ENCODE measurements at regions not wholly inside any gene's neighbourhood (a gene's known extent, or its start where the extent isn't known, plus 50 kb on each side); places are given as distances from the start of the nearest gene placed in this dataset.

DNA sequence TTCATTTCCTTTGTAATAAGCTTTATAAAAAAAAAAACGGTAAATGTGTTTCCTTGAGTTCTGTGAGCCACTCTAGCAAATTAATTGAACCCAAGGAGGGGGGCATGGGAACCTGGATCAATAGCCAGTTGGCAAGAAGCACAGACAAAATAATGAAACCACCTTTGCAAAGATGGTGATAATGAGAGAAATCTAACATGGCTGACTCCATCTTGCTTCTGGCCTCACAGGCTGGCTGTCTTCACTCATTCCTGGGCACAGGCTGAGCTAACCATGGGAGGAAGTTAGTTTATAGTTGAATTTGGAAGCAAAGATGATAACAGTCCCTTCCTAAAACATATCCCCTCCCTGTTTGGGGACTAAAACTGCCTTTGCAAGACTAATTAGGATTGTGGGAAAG is 95.1 kb downstream of the B3GNT2 start:
- H3K9ac ChIP-seq (ENCODE audit: low read depth in 1 of 2, low read length in 2 of 2) = no peak overlapping the region
- whole genome bisulfite sequencing = 91% methylated on average over 1 of the region's 1 CpG
- H3K4me1 ChIP-seq (ENCODE audit: control insufficient read depth in 4 of 4, insufficient read depth in 4 of 4, low read length in 3 of 4) = peaks cover 9 to 30% (median 26%) of the 10 kb centered on the region in 4 donors
- TF ChIP-seq, protein P1, sequence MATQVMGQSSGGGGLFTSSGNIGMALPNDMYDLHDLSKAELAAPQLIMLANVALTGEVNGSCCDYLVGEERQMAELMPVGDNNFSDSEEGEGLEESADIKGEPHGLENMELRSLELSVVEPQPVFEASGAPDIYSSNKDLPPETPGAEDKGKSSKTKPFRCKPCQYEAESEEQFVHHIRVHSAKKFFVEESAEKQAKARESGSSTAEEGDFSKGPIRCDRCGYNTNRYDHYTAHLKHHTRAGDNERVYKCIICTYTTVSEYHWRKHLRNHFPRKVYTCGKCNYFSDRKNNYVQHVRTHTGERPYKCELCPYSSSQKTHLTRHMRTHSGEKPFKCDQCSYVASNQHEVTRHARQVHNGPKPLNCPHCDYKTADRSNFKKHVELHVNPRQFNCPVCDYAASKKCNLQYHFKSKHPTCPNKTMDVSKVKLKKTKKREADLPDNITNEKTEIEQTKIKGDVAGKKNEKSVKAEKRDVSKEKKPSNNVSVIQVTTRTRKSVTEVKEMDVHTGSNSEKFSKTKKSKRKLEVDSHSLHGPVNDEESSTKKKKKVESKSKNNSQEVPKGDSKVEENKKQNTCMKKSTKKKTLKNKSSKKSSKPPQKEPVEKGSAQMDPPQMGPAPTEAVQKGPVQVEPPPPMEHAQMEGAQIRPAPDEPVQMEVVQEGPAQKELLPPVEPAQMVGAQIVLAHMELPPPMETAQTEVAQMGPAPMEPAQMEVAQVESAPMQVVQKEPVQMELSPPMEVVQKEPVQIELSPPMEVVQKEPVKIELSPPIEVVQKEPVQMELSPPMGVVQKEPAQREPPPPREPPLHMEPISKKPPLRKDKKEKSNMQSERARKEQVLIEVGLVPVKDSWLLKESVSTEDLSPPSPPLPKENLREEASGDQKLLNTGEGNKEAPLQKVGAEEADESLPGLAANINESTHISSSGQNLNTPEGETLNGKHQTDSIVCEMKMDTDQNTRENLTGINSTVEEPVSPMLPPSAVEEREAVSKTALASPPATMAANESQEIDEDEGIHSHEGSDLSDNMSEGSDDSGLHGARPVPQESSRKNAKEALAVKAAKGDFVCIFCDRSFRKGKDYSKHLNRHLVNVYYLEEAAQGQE (IDR thresholded peaks at IDR 0.05) = no peak
- TF ChIP-seq FOXA1 (IDR thresholded peaks at IDR 0.05) (no peak), RAD21 (IDR thresholded peaks at IDR 0.05) (no peak), HNF4A (conservative IDR thresholded peaks at IDR 0.05) (no peak), SP1 (IDR thresholded peaks at IDR 0.05) (no peak), GABPA (IDR thresholded peaks at IDR 0.05 in 1 of 2, conservative IDR thresholded peaks at IDR 0.05 in 1 of 2) (no peak), YY1 (IDR thresholded peaks at IDR 0.05) (no peak)
- TF ChIP-seq, protein P2, sequence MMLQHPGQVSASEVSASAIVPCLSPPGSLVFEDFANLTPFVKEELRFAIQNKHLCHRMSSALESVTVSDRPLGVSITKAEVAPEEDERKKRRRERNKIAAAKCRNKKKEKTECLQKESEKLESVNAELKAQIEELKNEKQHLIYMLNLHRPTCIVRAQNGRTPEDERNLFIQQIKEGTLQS (IDR thresholded peaks at IDR 0.05) = no peak
- TF ChIP-seq, protein P3, sequence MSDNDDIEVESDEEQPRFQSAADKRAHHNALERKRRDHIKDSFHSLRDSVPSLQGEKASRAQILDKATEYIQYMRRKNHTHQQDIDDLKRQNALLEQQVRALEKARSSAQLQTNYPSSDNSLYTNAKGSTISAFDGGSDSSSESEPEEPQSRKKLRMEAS (IDR thresholded peaks at IDR 0.05) = no peak
- H3K27me3 ChIP-seq (ENCODE audit: control insufficient read depth in 4 of 4, insufficient read depth in 4 of 4, low read length in 3 of 4) = no peaks in the 10 kb centered on the region
- DNase-seq (ENCODE audit: low spot score) = no peak
- no peaks in the 10 kb centered on the region for H3K36me3 ChIP-seq (ENCODE audit: control insufficient read depth in 4 of 4, insufficient read depth in 3 of 4, low read depth in 1 of 4, low read length in 3 of 4)
- H3K27ac ChIP-seq (ENCODE audit: low read depth in 1 of 2, low read length in 2 of 2) = no peak overlapping the region
- no peak overlapping the region for H3K4me3 ChIP-seq (ENCODE audit: low read depth in 1 of 3, low read length in 3 of 3)
- no peaks in the 10 kb centered on the region for H3K9me3 ChIP-seq (ENCODE audit: control insufficient read depth in 4 of 4, low read length in 3 of 4)

DNA sequence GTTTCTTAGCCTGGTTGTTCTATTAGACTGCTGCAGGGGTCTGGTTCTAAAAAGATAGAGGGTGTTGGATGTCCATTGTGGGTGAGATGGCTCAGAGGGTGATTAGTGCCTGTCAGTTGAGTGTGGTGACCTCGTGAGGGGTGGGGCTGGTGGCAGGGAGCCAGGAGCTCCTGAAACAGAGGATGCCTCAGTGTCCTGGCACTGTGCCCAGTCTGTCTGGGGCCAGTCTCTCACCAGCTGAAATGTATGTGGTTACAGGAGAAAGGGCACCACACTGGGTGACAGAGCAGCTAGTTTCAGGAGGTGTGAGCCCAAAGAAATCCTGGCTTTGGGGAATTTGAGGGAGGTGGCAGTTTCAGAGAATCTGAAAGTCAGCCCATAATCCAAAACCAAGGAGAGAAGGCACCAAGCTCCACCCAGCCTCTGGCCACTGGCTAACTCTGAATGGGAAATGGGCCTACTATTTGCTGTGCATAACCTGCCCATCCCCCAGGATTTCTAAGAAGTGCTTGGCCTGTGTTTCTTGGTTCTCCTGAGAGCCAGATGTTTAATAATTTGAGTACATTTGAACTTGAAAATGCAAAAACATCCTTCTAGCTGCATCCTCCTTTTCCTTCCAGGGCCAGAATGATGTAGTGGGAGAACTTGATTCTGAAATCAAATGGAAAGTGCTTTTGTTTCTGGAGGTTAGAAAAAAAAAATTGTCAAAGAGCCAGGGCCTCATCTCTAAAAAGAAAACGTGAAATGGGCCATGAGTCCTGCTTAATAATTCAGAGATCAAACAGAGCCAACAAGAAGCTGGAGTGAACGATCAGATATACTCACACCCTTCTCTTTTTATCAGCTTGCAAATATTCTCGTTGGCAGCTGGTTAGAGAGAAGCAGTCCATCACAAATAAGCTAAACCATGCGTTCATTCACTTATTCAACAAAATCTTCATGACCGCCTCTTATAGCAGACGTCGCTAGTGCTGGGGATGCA is 92.3 kb downstream of the B3GNT2 start:
- H3K27me3 ChIP-seq (ENCODE audit: control insufficient read depth in 4 of 4, insufficient read depth in 4 of 4, low read length in 3 of 4) = no peaks in the 10 kb centered on the region
- H3K4me1 ChIP-seq (ENCODE audit: control insufficient read depth in 4 of 4, insufficient read depth in 4 of 4, low read length in 3 of 4) = peaks cover 4 to 20% (median 16%) of the 10 kb centered on the region in 4 donors
- 83% methylated on average over 8 of the region's 8 CpGs for WGBS
- H3K27ac ChIP-seq (ENCODE audit: low read depth in 1 of 2, low read length in 2 of 2) = no peak overlapping the region
- no peaks in the 10 kb centered on the region for H3K36me3 ChIP-seq (ENCODE audit: control insufficient read depth in 4 of 4, insufficient read depth in 3 of 4, low read depth in 1 of 4, low read length in 3 of 4)
- H3K9me3 ChIP-seq (ENCODE audit: control insufficient read depth in 4 of 4, low read length in 3 of 4) = peaks cover 3 to 9% (median 4%) of the 10 kb centered on the region in 4 donors
- H3K4me3 ChIP-seq (ENCODE audit: low read depth in 1 of 3, low read length in 3 of 3) = no peak overlapping the region
- no peak for TF ChIP-seq GABPA (IDR thresholded peaks at IDR 0.05 in 1 of 2, conservative IDR thresholded peaks at IDR 0.05 in 1 of 2)
- DNase-seq (ENCODE audit: low spot score) = peak; percentile 95
- no peak overlapping the region for H3K9ac ChIP-seq (ENCODE audit: low read depth in 1 of 2, low read length in 2 of 2)

DNA sequence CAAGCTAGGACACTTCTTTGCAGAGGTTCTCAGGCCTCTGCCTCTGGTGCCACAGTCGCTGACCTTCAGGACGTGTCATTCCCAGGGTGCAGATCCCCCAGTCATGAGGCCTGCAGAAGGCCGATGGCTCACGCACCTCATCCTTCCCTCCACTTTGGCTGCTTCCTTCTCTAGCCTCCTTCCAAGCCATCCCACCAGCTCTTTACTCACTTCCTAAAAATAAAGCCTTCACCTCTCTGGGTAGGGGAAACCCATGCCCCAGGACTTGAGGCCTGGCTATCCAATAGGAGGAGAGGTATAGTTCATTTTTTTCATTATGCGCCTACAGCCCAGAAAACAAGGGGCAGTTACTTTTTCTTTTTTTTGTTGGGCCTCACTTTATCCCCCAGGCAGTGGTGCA is 91.4 kb downstream of the B3GNT2 start:
- H3K27me3 ChIP-seq (ENCODE audit: control insufficient read depth in 4 of 4, insufficient read depth in 4 of 4, low read length in 3 of 4) = no peaks in the 10 kb centered on the region
- no peaks in the 10 kb centered on the region for H3K36me3 ChIP-seq (ENCODE audit: control insufficient read depth in 4 of 4, insufficient read depth in 3 of 4, low read depth in 1 of 4, low read length in 3 of 4)
- no peak for TF ChIP-seq FOXA1 (IDR thresholded peaks at IDR 0.05)
- TF ChIP-seq, protein P3 (IDR thresholded peaks at IDR 0.05) = no peak
- no peak for TF ChIP-seq YY1 (IDR thresholded peaks at IDR 0.05)
- no peak for TF ChIP-seq EGR1 (IDR thresholded peaks at IDR 0.05; ENCODE audit: low read depth in 2 of 2)
- TF ChIP-seq RAD21 (IDR thresholded peaks at IDR 0.05) = no peak
- no peak for TF ChIP-seq RXRA (IDR thresholded peaks at IDR 0.05)
- TF ChIP-seq NR2F2 (IDR thresholded peaks at IDR 0.05) = no peak
- TF ChIP-seq SP1 (IDR thresholded peaks at IDR 0.05) = no peak
- no peak for TF ChIP-seq JUND (IDR thresholded peaks at IDR 0.05)
- no peak for TF ChIP-seq TAF1 (conservative IDR thresholded peaks at IDR 0.05)
- TF ChIP-seq, protein P4, sequence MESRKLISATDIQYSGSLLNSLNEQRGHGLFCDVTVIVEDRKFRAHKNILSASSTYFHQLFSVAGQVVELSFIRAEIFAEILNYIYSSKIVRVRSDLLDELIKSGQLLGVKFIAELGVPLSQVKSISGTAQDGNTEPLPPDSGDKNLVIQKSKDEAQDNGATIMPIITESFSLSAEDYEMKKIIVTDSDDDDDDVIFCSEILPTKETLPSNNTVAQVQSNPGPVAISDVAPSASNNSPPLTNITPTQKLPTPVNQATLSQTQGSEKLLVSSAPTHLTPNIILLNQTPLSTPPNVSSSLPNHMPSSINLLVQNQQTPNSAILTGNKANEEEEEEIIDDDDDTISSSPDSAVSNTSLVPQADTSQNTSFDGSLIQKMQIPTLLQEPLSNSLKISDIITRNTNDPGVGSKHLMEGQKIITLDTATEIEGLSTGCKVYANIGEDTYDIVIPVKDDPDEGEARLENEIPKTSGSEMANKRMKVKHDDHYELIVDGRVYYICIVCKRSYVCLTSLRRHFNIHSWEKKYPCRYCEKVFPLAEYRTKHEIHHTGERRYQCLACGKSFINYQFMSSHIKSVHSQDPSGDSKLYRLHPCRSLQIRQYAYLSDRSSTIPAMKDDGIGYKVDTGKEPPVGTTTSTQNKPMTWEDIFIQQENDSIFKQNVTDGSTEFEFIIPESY (IDR thresholded peaks at IDR 0.05) = no peak
- no peak overlapping the region for H3K4me3 ChIP-seq (ENCODE audit: low read depth in 1 of 3, low read length in 3 of 3)
- H3K27ac ChIP-seq (ENCODE audit: low read depth in 1 of 2, low read length in 2 of 2) = no peak overlapping the region
- no peak for DNase-seq (ENCODE audit: low spot score)
- 95% methylated on average over 5 of the region's 5 CpGs for WGBS
- H3K9ac ChIP-seq (ENCODE audit: low read depth in 1 of 2, low read length in 2 of 2) = no peak overlapping the region
- peaks cover 0 to 11% (median 7%) of the 10 kb centered on the region in 4 donors for H3K4me1 ChIP-seq (ENCODE audit: control insufficient read depth in 4 of 4, insufficient read depth in 4 of 4, low read length in 3 of 4)
- peaks cover 3 to 9% (median 4%) of the 10 kb centered on the region in 4 donors for H3K9me3 ChIP-seq (ENCODE audit: control insufficient read depth in 4 of 4, low read length in 3 of 4)

Measured in liver (tissue), 7 donors.